GM21367 (cell line): ENCODE measurements at regions not wholly inside any gene's neighbourhood (a gene's known extent, or its start where the extent isn't known, plus 50 kb on each side); places are given as distances from the start of the nearest gene placed in this dataset.
"Not testable (repeated sequence)": the region's sequence is repeated elsewhere in the genome, so short reads cannot be mapped to it uniquely, and the experiment has no call there.

Experiments
- ATAC-seq: cut with Tn5 transposase; IDR thresholded peaks from one replicate; pipeline ENCODE4 v1.9.1; 2021; ENCODE audit not compliant: unreplicated experiment

DNA sequence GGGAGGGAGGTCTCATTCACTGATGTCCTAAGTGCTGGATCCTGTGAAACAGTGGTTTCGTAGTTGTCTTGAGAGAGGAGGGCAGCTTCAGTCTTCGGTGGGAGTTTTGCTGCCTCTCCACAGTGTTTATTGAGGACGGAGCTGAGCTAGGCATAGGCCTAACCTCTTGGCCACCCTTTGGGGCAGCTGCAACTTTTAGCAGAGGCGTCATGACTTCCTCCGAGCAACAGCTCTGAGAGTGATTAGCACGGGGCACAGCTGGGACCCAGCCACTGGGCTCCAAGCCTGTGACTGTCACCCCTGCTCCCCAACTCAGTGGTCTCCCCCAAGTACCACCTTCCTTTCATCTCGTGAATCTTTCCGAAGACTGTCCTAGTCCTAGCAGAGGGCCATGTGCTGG is 139.9 kb upstream of the NCOR2 start:
- no peak for ATAC-seq

DNA sequence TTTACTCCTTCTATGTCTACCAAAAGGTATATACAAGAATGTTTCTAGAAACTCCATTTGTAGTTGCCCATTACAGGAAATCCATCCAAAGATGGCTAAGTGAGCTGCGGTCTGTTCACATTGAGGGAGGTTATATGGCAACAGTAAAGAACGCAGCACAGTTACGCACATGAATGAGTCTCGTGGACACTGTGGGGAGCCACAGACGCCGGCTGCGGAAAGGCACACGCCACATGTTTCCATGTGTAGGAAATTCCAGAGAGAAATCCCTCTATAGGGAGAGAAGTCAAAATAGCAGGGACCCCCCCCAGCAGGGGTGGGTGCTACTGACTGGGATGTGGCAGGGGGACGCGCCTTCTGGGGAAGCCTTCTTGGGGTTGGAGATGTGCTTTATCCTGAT is 139.0 kb upstream of the NCOR2 start:
- ATAC-seq = no peak

DNA sequence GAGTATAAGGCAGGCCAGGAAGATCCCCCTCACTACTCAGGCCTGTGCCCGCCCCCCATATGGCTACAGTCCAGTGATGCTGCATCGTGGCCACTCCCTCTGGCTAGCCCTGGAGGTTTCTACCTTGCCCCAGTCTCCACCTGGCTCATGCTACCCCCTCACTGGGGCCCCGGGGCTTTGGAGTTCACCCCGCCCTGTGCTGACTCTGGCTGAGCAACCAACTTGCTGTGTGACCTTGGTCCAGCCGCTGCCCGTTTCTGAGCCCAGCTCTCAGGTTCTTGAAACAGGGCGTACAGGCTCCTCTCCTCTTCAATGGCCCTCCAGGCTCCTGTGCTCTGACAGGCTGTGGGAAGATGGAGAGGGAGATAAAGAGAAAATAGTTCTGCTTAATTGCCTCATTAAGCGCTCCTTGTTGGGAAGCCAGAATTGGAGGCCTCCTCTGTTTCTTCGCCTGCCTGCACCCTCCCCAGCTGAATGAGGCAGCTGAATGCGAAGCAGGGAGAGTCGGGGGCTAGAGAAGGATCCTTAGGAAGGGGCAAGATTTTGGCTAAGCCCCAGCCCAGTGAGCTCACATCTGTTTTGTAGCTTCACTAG is 138.2 kb upstream of the NCOR2 start:
- ATAC-seq = no peak

- no peak for ATAC-seq
Observed at GRCh38 chr12:124704619-124705018, 137.2 kb upstream of the NCOR2 start.

DNA sequence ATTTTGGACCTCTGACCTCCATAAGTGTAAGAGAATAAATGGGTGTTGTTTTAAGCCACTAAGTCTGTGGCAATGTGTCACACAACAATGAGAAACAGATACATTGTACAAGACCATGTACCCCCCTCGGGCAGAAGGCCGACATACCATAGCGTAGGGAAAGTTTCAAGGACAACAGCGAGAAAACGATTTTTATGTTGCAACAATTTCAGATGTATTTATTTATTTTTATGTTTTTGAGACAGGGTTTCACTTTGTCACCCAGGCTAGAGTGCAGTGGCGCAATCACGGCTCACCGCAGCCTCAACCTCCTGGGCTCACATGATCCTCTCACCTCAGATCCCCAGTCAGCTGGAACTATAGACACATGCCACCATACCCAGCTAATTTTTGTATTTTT is 136.4 kb upstream of the NCOR2 start:
- ATAC-seq = no peak

DNA sequence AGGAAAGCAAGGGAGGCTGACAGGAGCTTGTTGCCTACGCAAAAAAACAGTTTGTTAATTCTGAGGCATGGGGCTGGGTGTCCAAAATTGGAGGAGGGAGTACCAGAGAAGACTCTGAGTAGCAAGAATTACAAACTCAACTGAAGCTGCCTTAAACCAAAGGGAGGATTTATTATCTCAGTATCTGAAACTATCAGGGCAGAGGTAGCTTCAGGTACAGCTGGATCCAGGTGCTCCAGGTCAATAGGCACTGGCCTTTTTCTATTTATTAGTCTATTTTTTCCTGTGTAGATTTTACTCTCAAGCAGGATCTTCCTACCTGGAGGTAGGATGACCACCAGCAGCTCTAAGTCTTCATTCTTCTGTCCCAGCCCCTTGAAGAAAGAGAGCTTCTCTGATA is 135.3 kb upstream of the NCOR2 start:
- ATAC-seq = no peak

- no peak for ATAC-seq
Observed at GRCh38 chr12:124700810-124701592, 133.6 kb upstream of the NCOR2 start.

DNA sequence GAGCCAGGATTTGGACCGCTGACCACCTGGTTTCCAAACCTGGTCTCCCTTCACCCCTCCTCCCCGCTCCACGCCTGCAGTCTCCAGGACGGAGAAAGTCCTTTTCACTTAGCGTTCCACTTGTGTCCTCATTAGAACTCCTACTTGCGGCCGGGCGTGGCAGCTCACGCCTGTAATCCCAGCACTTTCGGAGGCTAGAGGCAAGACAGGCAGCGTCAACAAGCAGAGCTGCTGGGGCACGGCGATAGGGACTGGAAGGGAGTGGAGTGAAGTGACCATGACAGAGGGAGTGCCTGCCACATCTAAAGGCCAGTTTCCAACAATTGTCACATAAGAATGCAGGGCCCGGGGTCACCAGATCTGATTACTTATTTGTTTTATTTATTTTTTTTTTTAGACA is 132.5 kb upstream of the NCOR2 start:
- no peak for ATAC-seq

- no peak for ATAC-seq
Observed at GRCh38 chr12:124698998-124699305, 131.5 kb upstream of the NCOR2 start.

GRCh38 chr12:124698211-124698997 is 131.0 kb upstream of the NCOR2 start:
- no peak for ATAC-seq

DNA sequence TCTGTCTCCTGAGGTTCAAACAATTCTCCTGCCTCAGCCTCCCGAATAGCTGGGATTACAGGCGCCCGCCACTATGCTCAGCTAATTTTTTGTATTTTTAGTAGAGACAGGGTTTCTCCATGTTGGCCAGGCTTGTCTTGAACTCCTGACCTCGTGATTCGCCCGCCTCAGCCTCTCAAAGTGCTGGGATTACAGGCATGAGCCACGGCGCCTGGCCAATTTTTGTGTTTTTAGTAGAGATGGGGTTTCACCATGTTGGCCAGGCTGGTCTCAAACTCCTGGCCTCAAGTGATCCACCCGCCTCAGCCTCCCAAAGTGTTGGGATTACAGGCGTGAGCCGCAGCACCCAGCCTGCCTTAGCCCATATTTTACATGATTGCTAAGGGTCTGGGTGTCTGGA is 130.3 kb upstream of the NCOR2 start:
- not testable (repeated sequence) for ATAC-seq

DNA sequence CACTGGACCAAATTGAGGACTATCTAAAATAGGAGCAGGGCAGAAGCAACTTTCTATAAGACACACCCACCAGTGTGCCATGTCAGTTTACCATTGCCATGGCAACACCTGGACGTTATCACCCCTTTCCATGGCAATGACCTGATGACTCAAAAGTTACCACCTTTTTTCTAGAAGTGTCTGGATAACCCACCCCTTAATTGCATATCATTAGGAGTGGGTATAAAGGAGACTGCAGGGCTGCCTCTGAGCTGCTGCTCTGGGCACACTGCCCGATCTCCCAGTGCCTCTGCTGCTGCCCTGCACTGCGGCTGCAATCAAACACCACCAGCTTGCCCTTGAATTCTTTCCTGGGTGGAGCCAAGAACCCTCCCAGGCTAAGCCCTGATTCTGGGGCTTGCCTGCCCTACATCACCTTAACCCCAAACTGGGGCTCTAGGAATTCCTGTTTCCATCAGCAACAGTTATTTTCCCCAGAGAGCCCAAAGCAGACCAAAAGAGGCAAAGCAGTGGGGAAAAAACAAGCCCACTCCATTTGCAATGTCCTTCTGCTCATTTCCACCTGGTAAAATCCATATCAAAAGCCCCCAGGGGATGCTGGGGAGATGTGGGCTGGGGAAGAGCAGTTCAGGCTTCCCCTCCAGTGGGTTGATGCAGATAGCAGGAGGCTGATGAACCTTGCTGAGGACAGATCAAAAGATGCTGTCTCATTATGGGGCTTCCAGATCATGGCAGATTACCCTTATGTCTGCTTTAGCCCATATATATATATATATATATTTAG is 129.5 kb upstream of the NCOR2 start:
- ATAC-seq = no peak

GRCh38 chr12:124695861-124696260 is 128.4 kb upstream of the NCOR2 start:
- ATAC-seq = no peak

GRCh38 chr12:124694846-124695497 is 127.6 kb upstream of the NCOR2 start:
- no peak for ATAC-seq

DNA sequence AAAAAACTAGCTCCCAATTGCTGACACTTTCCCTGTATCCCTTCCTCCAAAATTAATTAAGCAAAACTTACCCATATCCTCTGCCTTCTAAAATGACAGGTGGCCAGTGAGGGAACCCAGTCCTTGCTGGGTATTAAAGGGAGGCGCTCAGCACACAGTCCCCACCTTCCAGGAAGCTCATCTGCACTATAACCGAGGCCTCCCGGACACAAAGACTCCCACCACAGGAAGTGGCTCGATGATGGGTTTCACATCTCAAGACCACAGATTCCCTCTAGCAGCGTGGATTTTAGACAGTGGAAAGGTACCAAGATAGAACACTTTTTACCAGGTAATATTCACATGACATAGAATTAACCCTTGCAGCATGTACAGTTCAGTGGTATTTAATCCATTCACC is 126.8 kb upstream of the NCOR2 start:
- no peak for ATAC-seq

GRCh38 chr12:124693111-124693723 is 125.8 kb upstream of the NCOR2 start:
- ATAC-seq = no peak

- ATAC-seq = no peak
Observed at GRCh38 chr12:124692443-124692842, 125.0 kb upstream of the NCOR2 start.

GRCh38 chr12:124691429-124691828 is 124.0 kb upstream of the NCOR2 start:
- no peak for ATAC-seq

- no peak for ATAC-seq
Observed at GRCh38 chr12:124689631-124690030, 122.2 kb upstream of the NCOR2 start.

DNA sequence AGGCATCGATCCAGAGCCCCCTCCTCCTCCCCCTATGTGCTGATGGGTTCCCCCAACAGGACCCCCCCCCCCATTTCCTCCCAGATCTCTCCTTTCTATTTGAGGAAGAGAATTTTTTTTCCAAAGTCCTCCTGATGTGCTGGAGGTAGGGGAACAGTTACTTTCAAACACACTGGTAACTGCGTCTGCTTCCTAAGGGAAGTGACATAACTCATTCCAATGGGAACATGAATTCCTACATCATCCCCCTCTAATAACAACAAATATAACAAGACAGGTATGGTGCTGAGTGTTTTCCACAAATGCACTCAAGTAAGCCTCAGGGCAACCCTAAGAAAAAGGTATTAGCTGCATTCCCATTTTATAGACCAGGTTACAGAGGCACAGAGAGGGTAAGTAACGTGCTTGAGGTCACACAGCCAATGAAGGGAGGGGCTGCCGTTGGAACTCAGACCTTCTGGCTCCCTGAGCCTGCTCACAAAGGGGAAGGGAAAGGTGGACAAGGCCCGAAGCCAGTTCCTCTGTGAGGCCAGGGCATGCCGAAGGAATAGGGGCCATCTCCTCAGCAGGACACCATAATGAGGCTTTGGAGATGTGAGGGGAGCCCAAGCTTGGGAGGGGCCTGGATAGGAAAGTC is 121.1 kb upstream of the NCOR2 start:
- no peak for ATAC-seq
